ENCODE measurements at regions not wholly inside any gene's neighbourhood (a gene's known extent, or its start where the extent isn't known, plus 50 kb on each side); places are given as distances from the start of the nearest gene placed in this dataset.

DNA sequence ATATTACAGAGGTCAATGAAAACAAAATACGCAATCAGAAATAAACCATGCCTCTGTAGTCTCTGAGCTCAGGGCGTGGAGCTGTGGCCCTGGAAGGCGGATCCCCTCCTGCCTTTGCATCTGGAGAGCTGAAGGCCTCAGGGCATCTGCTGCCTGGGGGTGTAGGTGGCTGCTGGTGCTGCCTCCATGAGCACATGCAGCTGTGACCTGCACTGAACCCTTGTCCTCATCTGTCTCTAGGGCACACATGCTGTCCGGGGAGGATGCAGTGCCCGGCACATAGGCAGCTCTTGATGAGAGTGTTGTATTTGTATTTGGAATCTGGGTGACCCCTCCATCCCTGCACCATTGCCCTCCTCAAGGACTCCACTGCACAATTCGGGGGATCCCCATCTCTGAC, 185.7 kb downstream of the TEX29 start:
- TF ChIP-seq, protein P1, sequence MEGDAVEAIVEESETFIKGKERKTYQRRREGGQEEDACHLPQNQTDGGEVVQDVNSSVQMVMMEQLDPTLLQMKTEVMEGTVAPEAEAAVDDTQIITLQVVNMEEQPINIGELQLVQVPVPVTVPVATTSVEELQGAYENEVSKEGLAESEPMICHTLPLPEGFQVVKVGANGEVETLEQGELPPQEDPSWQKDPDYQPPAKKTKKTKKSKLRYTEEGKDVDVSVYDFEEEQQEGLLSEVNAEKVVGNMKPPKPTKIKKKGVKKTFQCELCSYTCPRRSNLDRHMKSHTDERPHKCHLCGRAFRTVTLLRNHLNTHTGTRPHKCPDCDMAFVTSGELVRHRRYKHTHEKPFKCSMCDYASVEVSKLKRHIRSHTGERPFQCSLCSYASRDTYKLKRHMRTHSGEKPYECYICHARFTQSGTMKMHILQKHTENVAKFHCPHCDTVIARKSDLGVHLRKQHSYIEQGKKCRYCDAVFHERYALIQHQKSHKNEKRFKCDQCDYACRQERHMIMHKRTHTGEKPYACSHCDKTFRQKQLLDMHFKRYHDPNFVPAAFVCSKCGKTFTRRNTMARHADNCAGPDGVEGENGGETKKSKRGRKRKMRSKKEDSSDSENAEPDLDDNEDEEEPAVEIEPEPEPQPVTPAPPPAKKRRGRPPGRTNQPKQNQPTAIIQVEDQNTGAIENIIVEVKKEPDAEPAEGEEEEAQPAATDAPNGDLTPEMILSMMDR (IDR thresholded peaks at IDR 0.05 in 8 of 11, conservative IDR thresholded peaks at IDR 0.05 in 3 of 11), result no peak
- no peak for TF ChIP-seq POLR2A (IDR thresholded peaks at IDR 0.05)
- no peak for TF ChIP-seq POLR2AphosphoS5 (IDR thresholded peaks at IDR 0.05)

All from spleen (tissue), 7 donors.